Parathyroid adenoma (tissue), 2 donors: ENCODE measurements at regions not wholly inside any gene's neighbourhood (a gene's known extent, or its start where the extent isn't known, plus 50 kb on each side); places are given as distances from the start of the nearest gene placed in this dataset.

Experiments
- H2AFZ ChIP-seq: fragments of 300-600 bp; sonication (generic); one replicate; pipeline ENCODE4 v1.7.0; 2017; ENCODE audit warnings: antibody characterized with exemption, mild to moderate bottlenecking
- H3K27ac ChIP-seq: fragments of 300-600 bp; sonication (generic); one replicate; pipeline ENCODE4 v1.7.0; 2017
- H3K27me3 ChIP-seq: fragments of 300-600 bp; sonication (generic); one replicate; pipeline ENCODE4 v1.7.0; 2017; ENCODE audit warnings: low read length; ENCODE audit not compliant: control insufficient read depth, insufficient read depth
- H3K36me3 ChIP-seq: fragments of 300-600 bp; sonication (generic); one replicate; pipeline ENCODE4 v1.7.0; 2017; ENCODE audit warnings: low read length; ENCODE audit not compliant: control insufficient read depth, insufficient read depth
- H3K4me1 ChIP-seq: fragments of 300-600 bp; sonication (generic); one replicate; pipeline ENCODE4 v1.7.0; 2017; ENCODE audit warnings: control low read depth
- H3K4me2 ChIP-seq: fragments of 300-600 bp; sonication (generic); one replicate; pipeline ENCODE4 v1.7.0; 2017; ENCODE audit warnings: low read length
- H3K4me3 ChIP-seq: fragments of 300-600 bp; sonication (generic); one replicate; pipeline ENCODE4 v1.7.0; 2017; ENCODE audit warnings: low read depth, low read length
- H3K79me2 ChIP-seq: fragments of 300-600 bp; sonication (generic); one replicate; pipeline ENCODE4 v1.7.0; 2017; ENCODE audit warnings: control low read depth
- H3K9ac ChIP-seq: fragments of 300-600 bp; sonication (generic); one replicate; pipeline ENCODE4 v1.7.0; 2017; ENCODE audit warnings: mild to moderate bottlenecking
- H3K9me3 ChIP-seq: fragments of 300-600 bp; sonication (generic); one replicate; pipeline ENCODE4 v1.7.0; 2017; ENCODE audit warnings: low read length; ENCODE audit not compliant: control insufficient read depth
- TF ChIP-seq, protein P1 (sequence below): fragments of 300-600 bp; sonication (generic); IDR thresholded peaks from one replicate; pipeline ENCODE4 v1.7.0; 2017; ENCODE audit warnings: antibody characterized with exemption, mild to moderate bottlenecking
- donor health status: primary hyperparathyroidism.

DNA sequence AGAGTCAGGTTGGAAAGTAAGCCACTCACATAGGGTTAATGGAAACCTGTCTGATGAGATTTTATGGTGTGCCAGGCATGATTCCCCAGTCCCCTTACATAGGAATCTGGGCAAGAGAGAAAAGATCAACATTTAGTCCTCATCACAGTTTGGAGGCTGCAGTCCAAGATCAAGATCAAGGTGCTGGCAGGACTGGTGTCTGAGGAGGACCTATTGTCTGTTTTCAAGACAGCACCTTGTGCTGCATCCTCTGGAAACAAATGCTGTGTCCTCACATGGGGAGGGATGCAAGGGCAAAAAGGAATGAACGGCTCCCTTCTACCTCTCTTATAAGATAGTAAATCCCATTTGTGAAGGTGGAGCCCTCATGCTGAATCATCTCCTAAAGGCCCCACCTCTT is 244.8 kb upstream of the GALNT17 start:
- H3K27ac ChIP-seq: no peak overlapping the region
- H3K36me3 ChIP-seq: no peaks in the 10 kb centered on the region
- H3K79me2 ChIP-seq: no peaks in the 10 kb centered on the region
- no peaks in the 10 kb centered on the region for H3K4me1 ChIP-seq
- TF ChIP-seq, protein P1, sequence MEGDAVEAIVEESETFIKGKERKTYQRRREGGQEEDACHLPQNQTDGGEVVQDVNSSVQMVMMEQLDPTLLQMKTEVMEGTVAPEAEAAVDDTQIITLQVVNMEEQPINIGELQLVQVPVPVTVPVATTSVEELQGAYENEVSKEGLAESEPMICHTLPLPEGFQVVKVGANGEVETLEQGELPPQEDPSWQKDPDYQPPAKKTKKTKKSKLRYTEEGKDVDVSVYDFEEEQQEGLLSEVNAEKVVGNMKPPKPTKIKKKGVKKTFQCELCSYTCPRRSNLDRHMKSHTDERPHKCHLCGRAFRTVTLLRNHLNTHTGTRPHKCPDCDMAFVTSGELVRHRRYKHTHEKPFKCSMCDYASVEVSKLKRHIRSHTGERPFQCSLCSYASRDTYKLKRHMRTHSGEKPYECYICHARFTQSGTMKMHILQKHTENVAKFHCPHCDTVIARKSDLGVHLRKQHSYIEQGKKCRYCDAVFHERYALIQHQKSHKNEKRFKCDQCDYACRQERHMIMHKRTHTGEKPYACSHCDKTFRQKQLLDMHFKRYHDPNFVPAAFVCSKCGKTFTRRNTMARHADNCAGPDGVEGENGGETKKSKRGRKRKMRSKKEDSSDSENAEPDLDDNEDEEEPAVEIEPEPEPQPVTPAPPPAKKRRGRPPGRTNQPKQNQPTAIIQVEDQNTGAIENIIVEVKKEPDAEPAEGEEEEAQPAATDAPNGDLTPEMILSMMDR: no peak
- H3K9me3 ChIP-seq: no peaks in the 10 kb centered on the region
- H3K4me2 ChIP-seq: no peak overlapping the region
- H3K27me3 ChIP-seq: no peaks in the 10 kb centered on the region
- H3K9ac ChIP-seq: no peak overlapping the region
- no peak overlapping the region for H3K4me3 ChIP-seq
- no peak overlapping the region for H2AFZ ChIP-seq

DNA sequence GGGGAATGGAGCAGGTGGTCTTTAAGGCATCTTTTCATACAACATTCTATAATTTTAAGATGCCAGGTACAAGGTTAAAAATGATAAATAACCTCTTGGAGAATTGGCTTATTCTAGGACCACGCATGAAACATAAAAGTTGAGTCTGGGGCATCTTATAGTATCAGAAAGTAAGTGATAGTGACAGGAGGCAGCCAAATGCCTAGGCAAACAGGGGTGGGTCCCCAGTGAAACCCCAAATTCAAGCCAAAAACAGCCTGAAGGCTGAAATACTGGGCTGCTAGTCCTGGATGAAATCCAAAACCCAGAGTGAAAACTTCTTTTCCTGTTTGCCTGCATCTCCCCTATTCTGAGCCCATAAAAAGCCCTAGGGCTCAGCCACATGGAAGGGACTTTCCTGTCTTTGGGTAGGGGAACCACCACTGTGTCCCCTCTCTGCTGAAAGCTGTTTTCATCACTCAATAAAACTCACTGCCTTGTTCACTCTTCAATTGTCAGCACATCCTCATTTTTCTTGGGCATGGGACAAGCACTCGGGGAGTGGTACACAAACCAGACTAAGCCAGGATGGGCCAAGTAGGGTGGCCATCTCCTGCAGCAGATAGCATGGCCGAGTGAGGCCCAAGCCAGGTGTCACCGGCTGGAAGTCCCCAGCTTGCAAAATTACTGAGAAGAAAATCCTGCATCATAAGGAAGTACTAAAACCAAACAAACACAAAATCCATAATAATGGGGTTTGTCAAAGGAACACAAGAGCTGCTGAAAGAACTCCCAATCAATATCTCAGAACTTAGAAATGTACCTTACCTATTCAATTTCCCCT is 241.6 kb upstream of the GALNT17 start:
- H3K9me3 ChIP-seq: no peaks in the 10 kb centered on the region
- H2AFZ ChIP-seq: no peak overlapping the region
- H3K4me2 ChIP-seq: no peak overlapping the region
- H3K4me3 ChIP-seq: no peak overlapping the region
- TF ChIP-seq, protein P1: no peak
- no peaks in the 10 kb centered on the region for H3K27me3 ChIP-seq
- no peaks in the 10 kb centered on the region for H3K36me3 ChIP-seq
- no peaks in the 10 kb centered on the region for H3K4me1 ChIP-seq
- H3K27ac ChIP-seq: no peak overlapping the region
- H3K9ac ChIP-seq: no peak overlapping the region
- no peaks in the 10 kb centered on the region for H3K79me2 ChIP-seq

DNA sequence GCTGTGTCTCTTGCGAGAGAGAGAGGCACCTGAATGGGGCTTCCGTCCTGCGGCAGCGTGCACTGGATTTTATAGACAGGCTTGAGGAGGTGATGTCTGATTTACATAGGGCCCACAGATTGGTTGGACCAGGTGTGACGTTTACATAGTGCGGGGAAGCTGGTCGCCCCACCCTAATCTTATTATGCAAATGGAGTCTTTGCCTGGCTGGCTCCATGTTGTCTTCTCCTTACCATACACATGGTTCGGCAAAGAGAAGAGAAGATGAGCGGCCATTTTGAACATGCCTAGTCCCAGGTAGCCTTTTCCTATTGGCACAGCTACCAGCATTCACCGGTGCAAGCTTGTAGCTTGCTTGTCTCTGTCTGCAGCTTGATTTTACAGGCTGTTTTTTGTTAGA is 238.5 kb upstream of the GALNT17 start:
- H3K79me2 ChIP-seq: no peaks in the 10 kb centered on the region
- no peak overlapping the region for H3K27ac ChIP-seq
- H3K4me2 ChIP-seq: no peak overlapping the region
- H3K4me1 ChIP-seq: no peaks in the 10 kb centered on the region
- H3K9ac ChIP-seq: no peak overlapping the region
- H3K27me3 ChIP-seq: no peaks in the 10 kb centered on the region
- H3K36me3 ChIP-seq: no peaks in the 10 kb centered on the region
- no peak overlapping the region for H2AFZ ChIP-seq
- no peak overlapping the region for H3K4me3 ChIP-seq
- H3K9me3 ChIP-seq: no peaks in the 10 kb centered on the region
- TF ChIP-seq, protein P1: no peak

DNA sequence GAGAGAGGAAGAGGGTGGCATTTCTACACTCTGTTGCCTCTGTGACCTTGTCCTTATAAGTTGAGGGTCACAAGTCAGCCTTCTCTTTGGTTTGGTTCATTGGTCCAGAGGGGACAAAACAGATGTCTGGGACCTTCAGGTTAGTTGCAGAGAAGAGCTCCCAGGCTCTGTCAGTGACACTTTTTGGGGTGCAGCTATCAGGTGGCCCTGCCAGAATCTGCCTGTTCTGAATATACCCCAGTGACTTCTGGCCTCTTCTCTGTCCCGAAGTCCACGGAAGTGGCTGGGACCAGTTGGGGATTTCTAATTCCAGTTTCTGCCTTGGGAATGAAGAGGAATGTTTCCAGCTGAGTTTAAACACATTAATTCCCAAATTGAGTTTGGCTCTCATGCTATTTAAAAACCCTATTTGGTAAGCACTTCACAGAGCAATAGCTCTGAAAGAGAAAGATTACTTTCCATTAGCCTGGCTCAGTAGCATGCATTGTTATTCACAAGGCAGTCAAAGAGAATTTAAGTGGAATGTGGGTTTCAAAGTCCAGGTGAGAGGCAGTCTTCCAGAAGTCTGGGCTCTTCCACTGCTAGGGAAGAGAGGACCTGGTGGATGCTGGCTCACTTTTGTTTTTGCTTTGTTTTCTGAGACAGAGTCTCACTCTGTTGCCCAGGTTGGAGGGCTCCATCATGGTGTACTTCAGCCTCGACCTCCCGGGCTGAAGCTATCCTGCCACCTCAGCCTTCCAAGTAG is 237.8 kb upstream of the GALNT17 start:
- no peaks in the 10 kb centered on the region for H3K79me2 ChIP-seq
- no peaks in the 10 kb centered on the region for H3K9me3 ChIP-seq
- no peaks in the 10 kb centered on the region for H3K36me3 ChIP-seq
- TF ChIP-seq, protein P1: no peak
- H3K4me3 ChIP-seq: no peak overlapping the region
- H3K9ac ChIP-seq: no peak overlapping the region
- H3K4me1 ChIP-seq: no peaks in the 10 kb centered on the region
- H2AFZ ChIP-seq: no peak overlapping the region
- H3K27me3 ChIP-seq: no peaks in the 10 kb centered on the region
- H3K4me2 ChIP-seq: no peak overlapping the region
- H3K27ac ChIP-seq: no peak overlapping the region
